ENCODE measurements at regions not wholly inside any gene's neighbourhood (a gene's known extent, or its start where the extent isn't known, plus 50 kb on each side); places are given as distances from the start of the nearest gene placed in this dataset.

DNA sequence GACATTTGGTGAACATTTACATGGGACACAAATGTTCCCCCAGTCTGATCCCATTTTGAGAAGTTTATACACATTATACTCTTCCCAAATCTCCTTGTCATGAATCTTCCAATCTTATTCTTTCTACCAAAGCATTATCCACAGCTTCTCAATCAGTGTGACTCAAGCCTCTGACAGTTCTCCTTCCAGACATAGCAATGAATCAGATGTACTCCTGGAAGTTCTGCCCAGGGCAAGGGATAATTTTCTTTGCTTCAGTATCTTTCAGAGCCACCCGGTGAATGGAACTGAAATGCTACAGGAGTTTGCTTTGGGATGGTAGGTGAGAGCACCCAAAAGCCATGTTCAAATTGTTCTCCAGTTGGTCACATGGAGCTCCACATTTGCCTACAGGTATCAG, 145.5 kb downstream of the ANXA5 start:
- Histone ChIP-seq H3F3A (ENCODE audit: insufficient read depth) (no peaks in the 10 kb centered on the region), H3K27ac (ENCODE audit: low read depth, low read length) (no peak overlapping the region), H2AFZ (ENCODE audit: low read depth, low read length, severe bottlenecking) (no peak overlapping the region)

DNA sequence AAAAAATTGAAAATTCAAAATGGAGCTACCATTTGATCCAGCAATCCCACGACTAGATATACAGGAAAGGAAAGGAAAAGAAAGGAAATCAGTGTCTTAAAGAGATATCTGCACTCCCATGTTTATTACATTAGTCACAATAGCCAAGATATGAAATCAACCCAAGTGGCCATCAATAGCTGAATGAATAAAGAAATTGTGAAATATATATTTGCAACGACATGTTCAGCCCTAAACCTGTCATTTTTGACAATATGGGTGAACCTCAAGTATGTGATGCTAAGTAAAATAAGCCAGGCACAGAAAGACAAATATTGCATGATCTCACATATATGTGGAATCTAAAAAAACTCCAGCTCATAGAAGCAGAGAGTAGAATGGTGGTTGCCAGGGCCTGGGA, 155.1 kb downstream of the ANXA5 start:
- Histone ChIP-seq H3K27me3 (ENCODE audit: low read length) (no peaks in the 10 kb centered on the region), H3K9ac (ENCODE audit: low read length) (no peak overlapping the region), H2AFZ (ENCODE audit: low read depth, low read length, severe bottlenecking) (no peak overlapping the region), H3F3A (ENCODE audit: insufficient read depth) (no peaks in the 10 kb centered on the region), H3K9me2 (replicated peaks; ENCODE audit: insufficient read depth, low read length) (no peaks in the 10 kb centered on the region), H4K20me1 (ENCODE audit: low read depth, low read length) (no peaks in the 10 kb centered on the region), H3K27ac (ENCODE audit: low read depth, low read length) (no peak overlapping the region), H3K9me3 (ENCODE audit: insufficient read depth, low read length) (no peaks in the 10 kb centered on the region), H3K79me2 (ENCODE audit: insufficient read depth, low read length) (no peaks in the 10 kb centered on the region), H3K36me3 (ENCODE audit: low read length) (no peaks in the 10 kb centered on the region), H3K4me3 (ENCODE audit: insufficient read depth, low read length, poor library complexity, severe bottlenecking) (no peak overlapping the region), H3K4me2 (ENCODE audit: low read depth, low read length, poor library complexity, severe bottlenecking) (no peak overlapping the region)
- TF ChIP-seq EZH2phosphoT487 (conservative IDR thresholded peaks at IDR 0.05; ENCODE audit: low read length) (no peak), CTCF (IDR thresholded peaks at IDR 0.05; ENCODE audit: insufficient read depth, low read length, poor library complexity, severe bottlenecking) (no peak)

More for the DNA sequence above, 145.5 kb downstream of the ANXA5 start:
- Histone ChIP-seq H3K9me3 (ENCODE audit: insufficient read depth, low read length) (no peaks in the 10 kb centered on the region), H3K9ac (ENCODE audit: low read length) (no peak overlapping the region), H3K79me2 (ENCODE audit: insufficient read depth, low read length) (no peaks in the 10 kb centered on the region), H3K27me3 (ENCODE audit: low read length) (no peaks in the 10 kb centered on the region), H3K9me2 (replicated peaks; ENCODE audit: insufficient read depth, low read length) (no peaks in the 10 kb centered on the region), H3K4me3 (ENCODE audit: insufficient read depth, low read length, poor library complexity, severe bottlenecking) (no peak overlapping the region), H4K20me1 (ENCODE audit: low read depth, low read length) (no peaks in the 10 kb centered on the region), H3K36me3 (ENCODE audit: low read length) (no peaks in the 10 kb centered on the region), H3K4me2 (ENCODE audit: low read depth, low read length, poor library complexity, severe bottlenecking) (no peak overlapping the region)
- TF ChIP-seq CTCF (IDR thresholded peaks at IDR 0.05; ENCODE audit: insufficient read depth, low read length, poor library complexity, severe bottlenecking): no peak

DNA sequence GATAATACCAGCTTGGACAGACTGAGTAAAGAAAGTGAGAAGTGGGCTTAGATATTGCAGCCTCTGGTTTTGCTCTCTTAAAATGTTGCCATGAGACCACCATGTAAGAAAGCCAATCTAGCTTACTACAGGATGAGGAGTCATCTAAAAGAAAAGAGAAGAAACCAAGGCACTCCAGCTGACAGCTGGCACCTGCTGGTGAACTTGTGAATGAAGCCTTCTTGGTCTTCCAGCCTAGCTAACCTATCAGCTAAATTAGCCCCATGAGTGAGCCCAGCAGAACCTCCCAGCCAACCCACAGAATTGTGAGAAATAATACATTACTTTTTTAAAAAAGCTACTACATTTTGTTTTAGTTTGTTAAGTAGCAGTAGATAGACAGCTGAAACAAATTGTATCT, 154.5 kb upstream of the QRFPR start:
- TF ChIP-seq CTCF (IDR thresholded peaks at IDR 0.05; ENCODE audit: insufficient read depth, low read length, poor library complexity, severe bottlenecking): no peak
- no peak for TF ChIP-seq EZH2phosphoT487 (conservative IDR thresholded peaks at IDR 0.05; ENCODE audit: low read length)
- Histone ChIP-seq H3K9me2 (replicated peaks; ENCODE audit: insufficient read depth, low read length) (no peaks in the 10 kb centered on the region), H3K4me3 (ENCODE audit: insufficient read depth, low read length, poor library complexity, severe bottlenecking) (no peak overlapping the region), H3K27me3 (ENCODE audit: low read length) (no peaks in the 10 kb centered on the region), H3F3A (ENCODE audit: insufficient read depth) (no peaks in the 10 kb centered on the region), H3K9me3 (ENCODE audit: insufficient read depth, low read length) (no peaks in the 10 kb centered on the region), H2AFZ (ENCODE audit: low read depth, low read length, severe bottlenecking) (no peak overlapping the region), H3K27ac (ENCODE audit: low read depth, low read length) (no peak overlapping the region), H3K9ac (ENCODE audit: low read length) (no peak overlapping the region), H3K36me3 (ENCODE audit: low read length) (no peaks in the 10 kb centered on the region), H3K79me2 (ENCODE audit: insufficient read depth, low read length) (no peaks in the 10 kb centered on the region), H3K4me2 (ENCODE audit: low read depth, low read length, poor library complexity, severe bottlenecking) (no peak overlapping the region), H4K20me1 (ENCODE audit: low read depth, low read length) (no peaks in the 10 kb centered on the region)

DNA sequence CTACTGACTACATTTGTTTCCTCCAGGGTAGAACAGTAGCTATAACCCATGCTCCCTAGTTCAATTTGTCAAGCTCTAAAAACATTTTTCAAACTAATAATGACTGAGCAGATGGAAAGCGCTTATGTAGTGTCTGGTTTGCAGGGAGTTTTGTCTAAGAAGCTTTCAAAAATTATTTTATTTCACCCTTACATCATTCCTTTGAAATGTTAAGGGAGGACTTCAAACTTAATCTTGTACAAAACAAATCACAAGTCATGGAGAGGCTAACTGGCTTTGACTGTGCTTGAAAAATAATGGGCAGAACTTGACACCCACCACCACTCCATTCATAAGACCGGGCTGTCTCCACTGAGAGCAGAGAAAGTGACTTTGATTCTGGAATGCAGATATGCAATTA, 153.4 kb upstream of the QRFPR start:
- no peak overlapping the region for H2AFZ ChIP-seq (ENCODE audit: low read depth, low read length, severe bottlenecking)
- no peaks in the 10 kb centered on the region for H3K9me2 ChIP-seq (replicated peaks; ENCODE audit: insufficient read depth, low read length)
- no peaks in the 10 kb centered on the region for H3K79me2 ChIP-seq (ENCODE audit: insufficient read depth, low read length)
- H3K27me3 ChIP-seq (ENCODE audit: low read length): no peaks in the 10 kb centered on the region
- no peaks in the 10 kb centered on the region for H3K36me3 ChIP-seq (ENCODE audit: low read length)
- no peak overlapping the region for H3K27ac ChIP-seq (ENCODE audit: low read depth, low read length)
- H4K20me1 ChIP-seq (ENCODE audit: low read depth, low read length): no peaks in the 10 kb centered on the region
- no peak overlapping the region for H3K4me2 ChIP-seq (ENCODE audit: low read depth, low read length, poor library complexity, severe bottlenecking)
- no peaks in the 10 kb centered on the region for H3F3A ChIP-seq (ENCODE audit: insufficient read depth)
- H3K9ac ChIP-seq (ENCODE audit: low read length): no peak overlapping the region
- TF ChIP-seq EZH2phosphoT487 (conservative IDR thresholded peaks at IDR 0.05; ENCODE audit: low read length) (no peak), CTCF (IDR thresholded peaks at IDR 0.05; ENCODE audit: insufficient read depth, low read length, poor library complexity, severe bottlenecking) (no peak)
- no peaks in the 10 kb centered on the region for H3K9me3 ChIP-seq (ENCODE audit: insufficient read depth, low read length)
- no peak overlapping the region for H3K4me3 ChIP-seq (ENCODE audit: insufficient read depth, low read length, poor library complexity, severe bottlenecking)

Data from SU-DHL-6 (cell line).